Astrocyte (in vitro differentiated cells and primary cell): ENCODE measurements at regions not wholly inside any gene's neighbourhood (a gene's known extent, or its start where the extent isn't known, plus 50 kb on each side); places are given as distances from the start of the nearest gene placed in this dataset.

Experiments
- DNase-seq: peaks from one replicate; pipeline ENCODE4 v3.0.0-alpha.2; 2010; ENCODE audit warnings: low read depth
- FAIRE-seq: peaks from 2 replicates; lab custom pipeline; 2011; peaks lifted over from hg19 to GRCh38; lab: Jason Lieb, UNC
- H2AFZ ChIP-seq: 2 replicates; pipeline ENCODE4 v1.6.0; 2012; ENCODE audit warnings: low read depth, low read length, inconsistent platforms
- H3K27ac ChIP-seq: 2 replicates; pipeline ENCODE4 v1.5.1; 2011; ENCODE audit warnings: low read depth, low read length, inconsistent platforms
- H3K27me3 ChIP-seq: 2 replicates; pipeline ENCODE4 v1.6.0; 2011; ENCODE audit warnings: low read length, inconsistent platforms; ENCODE audit not compliant: insufficient read depth
- H3K36me3 ChIP-seq: 2 replicates; pipeline ENCODE4 v1.5.1; 2011; ENCODE audit warnings: low read length, inconsistent platforms; ENCODE audit not compliant: insufficient read depth
- H3K4me1 ChIP-seq: 2 replicates; pipeline ENCODE4 v1.5.1; 2011; ENCODE audit warnings: low read length, inconsistent platforms; ENCODE audit not compliant: insufficient read depth
- H3K4me2 ChIP-seq: 2 replicates; pipeline ENCODE4 v1.6.0; 2012; ENCODE audit warnings: low read length, inconsistent platforms
- H3K4me3 ChIP-seq: 2 replicates; pipeline ENCODE4 v1.5.1; 2011; ENCODE audit warnings: low read depth, mild to moderate bottlenecking, low read length, inconsistent platforms; ENCODE audit not compliant: insufficient read depth
- H3K79me2 ChIP-seq: 2 replicates; pipeline ENCODE4 v1.6.0; 2012; ENCODE audit warnings: mild to moderate bottlenecking, low read length, inconsistent platforms; ENCODE audit not compliant: insufficient read depth
- H3K9ac ChIP-seq: 2 replicates; pipeline ENCODE4 v1.6.0; 2012; ENCODE audit warnings: mild to moderate bottlenecking, low read length, inconsistent platforms
- H3K9me3 ChIP-seq: 2 replicates; pipeline ENCODE4 v1.5.1; 2012; ENCODE audit warnings: low read depth, mild to moderate bottlenecking, low read length, inconsistent platforms; ENCODE audit not compliant: insufficient read depth
- H4K20me1 ChIP-seq: 2 replicates; pipeline ENCODE4 v1.6.0; 2012; ENCODE audit warnings: low read length, inconsistent platforms; ENCODE audit not compliant: insufficient read depth
- H3K27ac Mint-ChIP-seq: one replicate; pipeline ENCODE4 v1.8.0; 2021; ENCODE audit warnings: mild to moderate bottlenecking, mixed read lengths; ENCODE audit not compliant: unreplicated experiment
- H3K27me3 Mint-ChIP-seq: one replicate; pipeline ENCODE4 v1.8.0; 2021; ENCODE audit warnings: low read depth, mixed read lengths; ENCODE audit not compliant: unreplicated experiment
- H3K36me3 Mint-ChIP-seq: one replicate; pipeline ENCODE4 v1.8.0; 2021; ENCODE audit warnings: low read depth, mixed read lengths; ENCODE audit not compliant: unreplicated experiment
- H3K4me1 Mint-ChIP-seq: one replicate; pipeline ENCODE4 v1.8.0; 2021; ENCODE audit warnings: low read depth, mixed read lengths; ENCODE audit not compliant: unreplicated experiment
- H3K4me3 Mint-ChIP-seq: one replicate; pipeline ENCODE4 v1.8.0; 2021; ENCODE audit warnings: mild to moderate bottlenecking, moderate library complexity, mixed read lengths; ENCODE audit not compliant: unreplicated experiment
- H3K9me3 Mint-ChIP-seq: one replicate; pipeline ENCODE4 v1.8.0; 2021; ENCODE audit warnings: mild to moderate bottlenecking, mixed read lengths; ENCODE audit not compliant: unreplicated experiment
- CTCF ChIP-seq: IDR thresholded peaks from 2 replicates; pipeline ENCODE4 v1.5.1; 2011; ENCODE audit warnings: low read depth, mild to moderate bottlenecking, inconsistent platforms, low read length, moderate library complexity; ENCODE audit not compliant: insufficient read depth
- EZH2 ChIP-seq: IDR thresholded peaks from 2 replicates; pipeline ENCODE4 v1.6.1; 2012; ENCODE audit warnings: mild to moderate bottlenecking, low read length, inconsistent platforms; ENCODE audit not compliant: insufficient read depth

GRCh38 chr6:156109713-156110112 is 654.1 kb upstream of the NOX3 start:
- H3K36me3 Mint-ChIP-seq: no peaks in the 10 kb centered on the region
- H3K4me3 Mint-ChIP-seq: no peak overlapping the region
- no peak overlapping the region for H3K27ac Mint-ChIP-seq

GRCh38 chr6:156107624-156108101 is 652.0 kb upstream of the NOX3 start:
- H3K4me2 ChIP-seq: no peak overlapping the region
- no peak overlapping the region for H3K27ac Mint-ChIP-seq
- H3K27ac ChIP-seq: no peak overlapping the region
- H3K4me3 Mint-ChIP-seq: no peak overlapping the region
- no peaks in the 10 kb centered on the region for H4K20me1 ChIP-seq
- no peaks in the 10 kb centered on the region for H3K4me1 ChIP-seq
- H3K79me2 ChIP-seq: no peaks in the 10 kb centered on the region
- H2AFZ ChIP-seq: no peak overlapping the region
- no peaks in the 10 kb centered on the region for H3K9me3 ChIP-seq
- no peak overlapping the region for H3K9ac ChIP-seq
- no peaks in the 10 kb centered on the region for H3K9me3 Mint-ChIP-seq
- H3K27me3 ChIP-seq: no peaks in the 10 kb centered on the region
- DNase-seq: no peak
- H3K36me3 ChIP-seq: no peaks in the 10 kb centered on the region
- FAIRE-seq: no peak
- H3K36me3 Mint-ChIP-seq: no peaks in the 10 kb centered on the region
- H3K4me1 Mint-ChIP-seq: no peaks in the 10 kb centered on the region
- H3K4me3 ChIP-seq: no peak overlapping the region
- TF ChIP-seq EZH2 (no peak), CTCF (no peak)
- H3K27me3 Mint-ChIP-seq: peaks cover 10% of the 10 kb centered on the region

More at GRCh38 chr6:156109713-156110112, 654.1 kb upstream of the NOX3 start:
- no peak for DNase-seq
- Mint-ChIP-seq H3K27me3 (peaks cover 10% of the 10 kb centered on the region), H3K9me3 (peaks cover 2% of the 10 kb centered on the region), H3K4me1 (no peaks in the 10 kb centered on the region)
- H3K4me2 ChIP-seq: no peak overlapping the region
- TF ChIP-seq EZH2 (no peak), CTCF (no peak)
- no peaks in the 10 kb centered on the region for H3K36me3 ChIP-seq
- no peaks in the 10 kb centered on the region for H4K20me1 ChIP-seq
- H3K4me1 ChIP-seq: no peaks in the 10 kb centered on the region
- FAIRE-seq: no peak
- H3K9ac ChIP-seq: no peak overlapping the region
- H3K79me2 ChIP-seq: no peaks in the 10 kb centered on the region
- H3K4me3 ChIP-seq: no peak overlapping the region
- H3K27ac ChIP-seq: no peak overlapping the region
- no peak overlapping the region for H2AFZ ChIP-seq
- H3K27me3 ChIP-seq: no peaks in the 10 kb centered on the region
- no peaks in the 10 kb centered on the region for H3K9me3 ChIP-seq

GRCh38 chr6:156102129-156102528 is 646.5 kb upstream of the NOX3 start:
- Mint-ChIP-seq H3K27ac (no peak overlapping the region), H3K4me1 (no peaks in the 10 kb centered on the region), H3K4me3 (no peak overlapping the region), H3K36me3 (no peaks in the 10 kb centered on the region), H3K9me3 (peaks cover 2% of the 10 kb centered on the region), H3K27me3 (peaks cover 19% of the 10 kb centered on the region)
- TF ChIP-seq CTCF (no peak), EZH2 (no peak)
- H3K27me3 ChIP-seq: no peaks in the 10 kb centered on the region
- no peaks in the 10 kb centered on the region for H4K20me1 ChIP-seq
- no peaks in the 10 kb centered on the region for H3K79me2 ChIP-seq
- no peak overlapping the region for H3K9ac ChIP-seq
- no peaks in the 10 kb centered on the region for H3K36me3 ChIP-seq
- no peak for DNase-seq
- FAIRE-seq: no peak
- no peak overlapping the region for H3K4me2 ChIP-seq
- H3K27ac ChIP-seq: no peak overlapping the region
- no peak overlapping the region for H2AFZ ChIP-seq
- H3K4me3 ChIP-seq: no peak overlapping the region
- H3K4me1 ChIP-seq: no peaks in the 10 kb centered on the region
- H3K9me3 ChIP-seq: no peaks in the 10 kb centered on the region
